ENCODE measurements at regions not wholly inside any gene's neighbourhood (a gene's known extent, or its start where the extent isn't known, plus 50 kb on each side); places are given as distances from the start of the nearest gene placed in this dataset.

- TF ChIP-seq, protein P1, sequence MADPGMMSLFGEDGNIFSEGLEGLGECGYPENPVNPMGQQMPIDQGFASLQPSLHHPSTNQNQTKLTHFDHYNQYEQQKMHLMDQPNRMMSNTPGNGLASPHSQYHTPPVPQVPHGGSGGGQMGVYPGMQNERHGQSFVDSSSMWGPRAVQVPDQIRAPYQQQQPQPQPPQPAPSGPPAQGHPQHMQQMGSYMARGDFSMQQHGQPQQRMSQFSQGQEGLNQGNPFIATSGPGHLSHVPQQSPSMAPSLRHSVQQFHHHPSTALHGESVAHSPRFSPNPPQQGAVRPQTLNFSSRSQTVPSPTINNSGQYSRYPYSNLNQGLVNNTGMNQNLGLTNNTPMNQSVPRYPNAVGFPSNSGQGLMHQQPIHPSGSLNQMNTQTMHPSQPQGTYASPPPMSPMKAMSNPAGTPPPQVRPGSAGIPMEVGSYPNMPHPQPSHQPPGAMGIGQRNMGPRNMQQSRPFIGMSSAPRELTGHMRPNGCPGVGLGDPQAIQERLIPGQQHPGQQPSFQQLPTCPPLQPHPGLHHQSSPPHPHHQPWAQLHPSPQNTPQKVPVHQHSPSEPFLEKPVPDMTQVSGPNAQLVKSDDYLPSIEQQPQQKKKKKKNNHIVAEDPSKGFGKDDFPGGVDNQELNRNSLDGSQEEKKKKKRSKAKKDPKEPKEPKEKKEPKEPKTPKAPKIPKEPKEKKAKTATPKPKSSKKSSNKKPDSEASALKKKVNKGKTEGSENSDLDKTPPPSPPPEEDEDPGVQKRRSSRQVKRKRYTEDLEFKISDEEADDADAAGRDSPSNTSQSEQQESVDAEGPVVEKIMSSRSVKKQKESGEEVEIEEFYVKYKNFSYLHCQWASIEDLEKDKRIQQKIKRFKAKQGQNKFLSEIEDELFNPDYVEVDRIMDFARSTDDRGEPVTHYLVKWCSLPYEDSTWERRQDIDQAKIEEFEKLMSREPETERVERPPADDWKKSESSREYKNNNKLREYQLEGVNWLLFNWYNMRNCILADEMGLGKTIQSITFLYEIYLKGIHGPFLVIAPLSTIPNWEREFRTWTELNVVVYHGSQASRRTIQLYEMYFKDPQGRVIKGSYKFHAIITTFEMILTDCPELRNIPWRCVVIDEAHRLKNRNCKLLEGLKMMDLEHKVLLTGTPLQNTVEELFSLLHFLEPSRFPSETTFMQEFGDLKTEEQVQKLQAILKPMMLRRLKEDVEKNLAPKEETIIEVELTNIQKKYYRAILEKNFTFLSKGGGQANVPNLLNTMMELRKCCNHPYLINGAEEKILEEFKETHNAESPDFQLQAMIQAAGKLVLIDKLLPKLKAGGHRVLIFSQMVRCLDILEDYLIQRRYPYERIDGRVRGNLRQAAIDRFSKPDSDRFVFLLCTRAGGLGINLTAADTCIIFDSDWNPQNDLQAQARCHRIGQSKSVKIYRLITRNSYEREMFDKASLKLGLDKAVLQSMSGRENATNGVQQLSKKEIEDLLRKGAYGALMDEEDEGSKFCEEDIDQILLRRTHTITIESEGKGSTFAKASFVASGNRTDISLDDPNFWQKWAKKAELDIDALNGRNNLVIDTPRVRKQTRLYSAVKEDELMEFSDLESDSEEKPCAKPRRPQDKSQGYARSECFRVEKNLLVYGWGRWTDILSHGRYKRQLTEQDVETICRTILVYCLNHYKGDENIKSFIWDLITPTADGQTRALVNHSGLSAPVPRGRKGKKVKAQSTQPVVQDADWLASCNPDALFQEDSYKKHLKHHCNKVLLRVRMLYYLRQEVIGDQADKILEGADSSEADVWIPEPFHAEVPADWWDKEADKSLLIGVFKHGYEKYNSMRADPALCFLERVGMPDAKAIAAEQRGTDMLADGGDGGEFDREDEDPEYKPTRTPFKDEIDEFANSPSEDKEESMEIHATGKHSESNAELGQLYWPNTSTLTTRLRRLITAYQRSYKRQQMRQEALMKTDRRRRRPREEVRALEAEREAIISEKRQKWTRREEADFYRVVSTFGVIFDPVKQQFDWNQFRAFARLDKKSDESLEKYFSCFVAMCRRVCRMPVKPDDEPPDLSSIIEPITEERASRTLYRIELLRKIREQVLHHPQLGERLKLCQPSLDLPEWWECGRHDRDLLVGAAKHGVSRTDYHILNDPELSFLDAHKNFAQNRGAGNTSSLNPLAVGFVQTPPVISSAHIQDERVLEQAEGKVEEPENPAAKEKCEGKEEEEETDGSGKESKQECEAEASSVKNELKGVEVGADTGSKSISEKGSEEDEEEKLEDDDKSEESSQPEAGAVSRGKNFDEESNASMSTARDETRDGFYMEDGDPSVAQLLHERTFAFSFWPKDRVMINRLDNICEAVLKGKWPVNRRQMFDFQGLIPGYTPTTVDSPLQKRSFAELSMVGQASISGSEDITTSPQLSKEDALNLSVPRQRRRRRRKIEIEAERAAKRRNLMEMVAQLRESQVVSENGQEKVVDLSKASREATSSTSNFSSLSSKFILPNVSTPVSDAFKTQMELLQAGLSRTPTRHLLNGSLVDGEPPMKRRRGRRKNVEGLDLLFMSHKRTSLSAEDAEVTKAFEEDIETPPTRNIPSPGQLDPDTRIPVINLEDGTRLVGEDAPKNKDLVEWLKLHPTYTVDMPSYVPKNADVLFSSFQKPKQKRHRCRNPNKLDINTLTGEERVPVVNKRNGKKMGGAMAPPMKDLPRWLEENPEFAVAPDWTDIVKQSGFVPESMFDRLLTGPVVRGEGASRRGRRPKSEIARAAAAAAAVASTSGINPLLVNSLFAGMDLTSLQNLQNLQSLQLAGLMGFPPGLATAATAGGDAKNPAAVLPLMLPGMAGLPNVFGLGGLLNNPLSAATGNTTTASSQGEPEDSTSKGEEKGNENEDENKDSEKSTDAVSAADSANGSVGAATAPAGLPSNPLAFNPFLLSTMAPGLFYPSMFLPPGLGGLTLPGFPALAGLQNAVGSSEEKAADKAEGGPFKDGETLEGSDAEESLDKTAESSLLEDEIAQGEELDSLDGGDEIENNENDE (IDR thresholded peaks at IDR 0.05; ENCODE audit: insufficient replicate concordance, low read length): no peak
- TF ChIP-seq RXRA (IDR thresholded peaks at IDR 0.05; ENCODE audit: insufficient read depth, low read depth, low read length) (no peak), NRF1 (IDR thresholded peaks at IDR 0.05; ENCODE audit: low read depth, low read length) (no peak), BRCA1 (IDR thresholded peaks at IDR 0.05; ENCODE audit: low read depth, low read length) (no peak), CBX8 (IDR thresholded peaks at IDR 0.05; ENCODE audit: borderline replicate concordance, low read depth, low read length) (no peak), PHF8 (conservative IDR thresholded peaks at IDR 0.05; ENCODE audit: low read depth, low read length) (no peak), JUND (IDR thresholded peaks at IDR 0.05; ENCODE audit: low read length) (no peak)
Measured at GRCh38 chr12:46472144-46472705, 99.7 kb upstream of the SLC38A2 start (continued).
